Mesothelial cell of epicardium (in vitro differentiated cells): ENCODE measurements at regions not wholly inside any gene's neighbourhood (a gene's known extent, or its start where the extent isn't known, plus 50 kb on each side); places are given as distances from the start of the nearest gene placed in this dataset.

Experiments
- DNase-seq, 2 experiments: peaks; one replicate each; pipeline ENCODE4 v3.0.0; 2021; ENCODE audit warnings: low spot score in 2 of 2; ENCODE audit not compliant: unreplicated experiment in 2 of 2
- H3K27ac Mint-ChIP-seq: 2 replicates; pipeline ENCODE4 v1.8.0; 2021; ENCODE audit warnings: mixed read lengths
- H3K27me3 Mint-ChIP-seq: 2 replicates; pipeline ENCODE4 v1.8.0; 2021; ENCODE audit warnings: low read depth, mixed read lengths
- H3K36me3 Mint-ChIP-seq: 2 replicates; pipeline ENCODE4 v1.8.0; 2021; ENCODE audit warnings: mixed read lengths
- H3K4me1 Mint-ChIP-seq: 2 replicates; pipeline ENCODE4 v1.8.0; 2021; ENCODE audit warnings: mixed read lengths
- H3K4me3 Mint-ChIP-seq: 2 replicates; pipeline ENCODE4 v1.8.0; 2021; ENCODE audit warnings: mild to moderate bottlenecking, moderate library complexity, mixed read lengths
- H3K9me3 Mint-ChIP-seq: 2 replicates; pipeline ENCODE4 v1.8.0; 2021; ENCODE audit warnings: mixed read lengths
- TF ChIP-seq, protein P1 (sequence below): fragments of 200-600 bp; sonication (generic); IDR thresholded peaks from one replicate; pipeline ENCODE4 v1.5.0; 2021; ENCODE audit warnings: antibody characterized with exemption; ENCODE audit not compliant: unreplicated experiment

DNA sequence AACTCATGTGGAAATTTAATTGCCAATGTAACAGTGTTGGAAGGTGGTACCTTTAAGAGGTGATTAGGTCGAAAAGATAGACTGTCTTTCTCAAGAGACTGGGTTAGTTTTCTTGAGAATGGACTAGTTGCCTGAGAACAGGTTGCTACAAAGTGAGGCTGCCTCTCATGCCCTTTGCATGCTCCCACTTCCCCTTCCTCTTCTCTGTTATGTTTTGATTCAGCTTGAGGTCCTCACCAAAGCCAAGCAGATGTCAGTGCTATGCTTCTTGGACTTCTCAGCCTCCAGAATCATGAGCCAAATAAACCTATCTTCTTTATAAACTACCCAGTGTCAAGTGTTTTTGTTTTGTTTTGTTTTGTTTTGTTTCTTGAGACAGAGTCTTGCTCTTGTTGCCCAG lies 187.0 kb upstream of the RUNX1 start:
- Mint-ChIP-seq H3K27ac (no peak overlapping the region), H3K9me3 (peaks cover 10% of the 10 kb centered on the region), H3K36me3 (no peaks in the 10 kb centered on the region), H3K4me1 (peaks cover 7% of the 10 kb centered on the region), H3K4me3 (no peak overlapping the region), H3K27me3 (no peaks in the 10 kb centered on the region)
- TF ChIP-seq, protein P1, sequence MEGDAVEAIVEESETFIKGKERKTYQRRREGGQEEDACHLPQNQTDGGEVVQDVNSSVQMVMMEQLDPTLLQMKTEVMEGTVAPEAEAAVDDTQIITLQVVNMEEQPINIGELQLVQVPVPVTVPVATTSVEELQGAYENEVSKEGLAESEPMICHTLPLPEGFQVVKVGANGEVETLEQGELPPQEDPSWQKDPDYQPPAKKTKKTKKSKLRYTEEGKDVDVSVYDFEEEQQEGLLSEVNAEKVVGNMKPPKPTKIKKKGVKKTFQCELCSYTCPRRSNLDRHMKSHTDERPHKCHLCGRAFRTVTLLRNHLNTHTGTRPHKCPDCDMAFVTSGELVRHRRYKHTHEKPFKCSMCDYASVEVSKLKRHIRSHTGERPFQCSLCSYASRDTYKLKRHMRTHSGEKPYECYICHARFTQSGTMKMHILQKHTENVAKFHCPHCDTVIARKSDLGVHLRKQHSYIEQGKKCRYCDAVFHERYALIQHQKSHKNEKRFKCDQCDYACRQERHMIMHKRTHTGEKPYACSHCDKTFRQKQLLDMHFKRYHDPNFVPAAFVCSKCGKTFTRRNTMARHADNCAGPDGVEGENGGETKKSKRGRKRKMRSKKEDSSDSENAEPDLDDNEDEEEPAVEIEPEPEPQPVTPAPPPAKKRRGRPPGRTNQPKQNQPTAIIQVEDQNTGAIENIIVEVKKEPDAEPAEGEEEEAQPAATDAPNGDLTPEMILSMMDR, result no peak
- no peak for DNase-seq

- TF ChIP-seq, protein P1, result no peak
- Mint-ChIP-seq H3K27ac (no peak overlapping the region), H3K9me3 (peaks cover 10% of the 10 kb centered on the region), H3K4me3 (no peak overlapping the region), H3K27me3 (no peaks in the 10 kb centered on the region), H3K36me3 (no peaks in the 10 kb centered on the region), H3K4me1 (peaks cover 4% of the 10 kb centered on the region)
- no peak for DNase-seq
Measured at GRCh38 chr21:35234725-35235124, 185.6 kb upstream of the RUNX1 start.

GRCh38 chr21:35233756-35234155 lies 184.7 kb upstream of the RUNX1 start:
- Mint-ChIP-seq H3K4me3 (no peak overlapping the region), H3K27ac (no peak overlapping the region), H3K4me1 (peaks cover 4% of the 10 kb centered on the region), H3K27me3 (no peaks in the 10 kb centered on the region), H3K9me3 (peaks cover 10% of the 10 kb centered on the region), H3K36me3 (no peaks in the 10 kb centered on the region)
- no peak for DNase-seq
- TF ChIP-seq, protein P1, result no peak

- H3K36me3 Mint-ChIP-seq, result no peaks in the 10 kb centered on the region
- TF ChIP-seq, protein P1, result no peak
- no peak for DNase-seq
- no peak overlapping the region for H3K4me3 Mint-ChIP-seq
- peaks cover 4% of the 10 kb centered on the region for H3K4me1 Mint-ChIP-seq
- H3K27me3 Mint-ChIP-seq, result no peaks in the 10 kb centered on the region
- H3K27ac Mint-ChIP-seq, result no peak overlapping the region
- peaks cover 10% of the 10 kb centered on the region for H3K9me3 Mint-ChIP-seq
Measured at GRCh38 chr21:35232545-35233176, 183.6 kb upstream of the RUNX1 start.

DNA sequence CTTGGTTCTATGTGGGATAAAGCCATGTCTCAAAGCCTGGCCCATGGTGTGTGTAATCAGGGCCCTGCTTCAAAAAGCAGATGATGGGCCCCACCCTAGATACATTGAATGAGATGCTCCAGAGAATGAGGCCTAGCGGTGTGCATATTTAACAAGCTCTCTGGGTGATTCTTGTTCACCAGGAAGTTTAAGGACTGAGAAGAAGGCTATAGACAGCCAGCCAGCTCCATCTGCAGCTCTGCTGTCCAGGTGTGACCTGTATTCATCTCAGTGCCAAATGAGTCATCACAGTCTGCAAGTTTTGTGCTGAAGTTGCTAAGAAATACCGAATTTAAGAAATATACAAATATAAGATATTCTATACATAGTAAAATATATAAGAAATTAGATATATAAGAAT lies 182.0 kb upstream of the RUNX1 start:
- H3K4me3 Mint-ChIP-seq, result no peak overlapping the region
- DNase-seq, result no peak
- TF ChIP-seq, protein P1, result no peak
- no peaks in the 10 kb centered on the region for H3K36me3 Mint-ChIP-seq
- no peaks in the 10 kb centered on the region for H3K27me3 Mint-ChIP-seq
- peaks cover 12% of the 10 kb centered on the region for H3K4me1 Mint-ChIP-seq
- H3K27ac Mint-ChIP-seq, result no peak overlapping the region
- H3K9me3 Mint-ChIP-seq, result peaks cover 7% of the 10 kb centered on the region

DNA sequence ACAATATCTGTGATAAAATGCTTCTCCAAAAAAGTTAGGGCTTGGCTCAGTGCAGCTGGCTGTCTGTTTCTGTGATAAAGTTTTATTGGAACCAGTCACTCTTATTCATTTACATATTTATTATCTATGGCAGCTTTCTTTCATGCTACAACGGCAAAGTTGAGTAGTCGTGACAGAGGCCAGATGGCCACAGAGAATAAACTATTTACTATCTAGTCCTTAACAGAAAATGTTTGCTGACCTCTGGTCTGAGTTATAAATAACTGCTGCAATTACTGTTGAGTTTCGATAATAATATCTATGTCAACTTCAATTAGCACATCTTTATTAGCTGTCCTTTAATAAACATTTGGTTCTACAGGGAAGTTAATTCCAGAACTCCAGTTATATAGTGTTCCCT lies 180.2 kb upstream of the RUNX1 start:
- Mint-ChIP-seq H3K9me3 (no peaks in the 10 kb centered on the region), H3K4me3 (no peak overlapping the region), H3K27me3 (no peaks in the 10 kb centered on the region), H3K27ac (no peak overlapping the region), H3K4me1 (peaks cover 12% of the 10 kb centered on the region), H3K36me3 (no peaks in the 10 kb centered on the region)
- TF ChIP-seq, protein P1, result no peak
- DNase-seq, result no peak
